Neutrophil (primary cell): ENCODE measurements at regions not wholly inside any gene's neighbourhood (a gene's known extent, or its start where the extent isn't known, plus 50 kb on each side); places are given as distances from the start of the nearest gene placed in this dataset.

Experiments
- H3K27ac ChIP-seq: fragments of 200-600 bp; sonication (generic); 2 replicates; pipeline ENCODE4 v1.5.1; 2016; ENCODE audit warnings: mild to moderate bottlenecking, moderate library complexity
- H3K27me3 ChIP-seq: fragments of 200-600 bp; sonication (generic); 2 replicates; pipeline ENCODE4 v1.6.0; 2016; ENCODE audit warnings: mild to moderate bottlenecking
- H3K36me3 ChIP-seq: fragments of 200-600 bp; sonication (generic); 2 replicates; pipeline ENCODE4 v1.5.1; 2017
- H3K4me1 ChIP-seq, 2 experiments: fragments of 200-600 bp in 1 of 2; sonication (generic) in 1 of 2; 1 replicate in 1 of 2; 2 replicates in 1 of 2; pipeline versions ENCODE4 v1.5.1 to v1.6.1; 2013 to 2016; ENCODE audit warnings: low read depth in 1 of 2, low read length in 1 of 2, mild to moderate bottlenecking in 1 of 2, moderate library complexity in 1 of 2; ENCODE audit not compliant: control insufficient read depth in 1 of 2, insufficient read depth in 1 of 2
- H3K4me3 ChIP-seq, 2 experiments: fragments of 200-600 bp in 1 of 2; sonication (generic) in 1 of 2; 1 replicate in 1 of 2; 2 replicates in 1 of 2; pipeline ENCODE4 v1.5.1; 2013 to 2016; ENCODE audit warnings: low read depth in 1 of 2, low read length in 1 of 2, mild to moderate bottlenecking in 1 of 2, moderate library complexity in 1 of 2
- H3K9me3 ChIP-seq: fragments of 200-600 bp; sonication (generic); 2 replicates; pipeline ENCODE4 v1.5.1; 2016
- CTCF ChIP-seq: fragments of 200-600 bp; sonication (generic); IDR thresholded peaks from 2 replicates; pipeline ENCODE4 v1.5.1; 2016; ENCODE audit warnings: antibody characterized with exemption

DNA sequence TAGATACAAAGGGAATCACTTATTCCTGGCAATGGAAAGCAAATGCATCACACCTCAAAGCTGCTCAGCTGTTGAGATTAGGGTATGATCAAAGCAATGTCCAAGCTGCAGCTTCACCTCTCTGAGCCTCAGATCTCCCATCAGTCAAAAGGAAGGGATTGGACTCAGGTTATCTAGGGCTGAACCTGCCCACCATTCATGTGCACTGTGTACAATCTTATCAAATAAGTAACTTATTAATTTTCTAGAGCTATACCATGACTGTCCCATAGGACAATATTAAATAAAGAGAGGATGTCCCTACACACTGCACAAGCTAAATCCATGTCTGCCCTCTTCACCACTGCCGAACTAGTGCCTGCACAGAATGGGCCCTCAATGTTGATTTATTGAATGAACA, 127.0 kb downstream of the HSD17B3 start:
- Histone ChIP-seq H3K9me3 (no peaks in the 10 kb centered on the region), H3K36me3 (no peaks in the 10 kb centered on the region), H3K4me3 (no peak overlapping the region), H3K4me1 (no peaks in the 10 kb centered on the region), H3K27me3 (peaks cover 25% of the 10 kb centered on the region), H3K27ac (no peak overlapping the region)
- TF ChIP-seq CTCF: no peak

GRCh38 chr9:96174371-96174770, 127.6 kb downstream of the HSD17B3 start:
- no peaks in the 10 kb centered on the region for H3K9me3 ChIP-seq
- no peak overlapping the region for H3K27ac ChIP-seq
- peaks cover 25% of the 10 kb centered on the region for H3K27me3 ChIP-seq
- H3K36me3 ChIP-seq: no peaks in the 10 kb centered on the region
- TF ChIP-seq CTCF: no peak
- no peak overlapping the region for H3K4me3 ChIP-seq
- H3K4me1 ChIP-seq: no peaks in the 10 kb centered on the region

DNA sequence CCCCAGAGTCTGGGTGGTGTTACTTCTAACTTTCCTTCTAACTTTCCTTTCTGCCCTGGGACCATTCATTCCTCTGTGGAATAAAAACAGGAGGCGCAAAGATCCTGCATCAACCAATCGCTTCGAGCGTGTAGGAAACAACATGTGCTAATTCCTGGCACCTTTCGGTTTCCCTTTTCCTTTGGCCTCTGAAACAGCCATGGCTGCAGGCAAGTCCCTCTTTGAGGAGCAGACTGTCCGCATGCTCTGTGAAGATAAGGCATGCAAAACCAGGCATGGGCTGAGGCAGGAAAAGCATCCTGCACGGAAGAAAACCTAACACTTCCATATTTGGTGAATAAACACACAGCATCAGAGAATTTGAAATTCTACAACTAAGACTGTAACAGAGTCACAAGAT, 128.3 kb downstream of the HSD17B3 start:
- H3K27ac ChIP-seq: no peak overlapping the region
- no peaks in the 10 kb centered on the region for H3K4me1 ChIP-seq
- no peak overlapping the region for H3K4me3 ChIP-seq
- no peak for TF ChIP-seq CTCF
- no peaks in the 10 kb centered on the region for H3K9me3 ChIP-seq
- peaks cover 25% of the 10 kb centered on the region for H3K27me3 ChIP-seq
- no peaks in the 10 kb centered on the region for H3K36me3 ChIP-seq

- no peak overlapping the region for H3K27ac ChIP-seq
- TF ChIP-seq CTCF: no peak
- no peak overlapping the region for H3K4me3 ChIP-seq
- H3K27me3 ChIP-seq: peaks cover 25% of the 10 kb centered on the region
- no peaks in the 10 kb centered on the region for H3K4me1 ChIP-seq
- no peaks in the 10 kb centered on the region for H3K9me3 ChIP-seq
- no peaks in the 10 kb centered on the region for H3K36me3 ChIP-seq
These were observed 129.2 kb downstream of the HSD17B3 start for GRCh38 chr9:96172797-96173196.

- H3K9me3 ChIP-seq: no peaks in the 10 kb centered on the region
- no peaks in the 10 kb centered on the region for H3K36me3 ChIP-seq
- no peak overlapping the region for H3K27ac ChIP-seq
- no peaks in the 10 kb centered on the region for H3K4me1 ChIP-seq
- H3K4me3 ChIP-seq: no peak overlapping the region
- H3K27me3 ChIP-seq: peaks cover 20% of the 10 kb centered on the region
- TF ChIP-seq CTCF: no peak
These were observed 130.2 kb downstream of the HSD17B3 start for GRCh38 chr9:96171728-96172127.

DNA sequence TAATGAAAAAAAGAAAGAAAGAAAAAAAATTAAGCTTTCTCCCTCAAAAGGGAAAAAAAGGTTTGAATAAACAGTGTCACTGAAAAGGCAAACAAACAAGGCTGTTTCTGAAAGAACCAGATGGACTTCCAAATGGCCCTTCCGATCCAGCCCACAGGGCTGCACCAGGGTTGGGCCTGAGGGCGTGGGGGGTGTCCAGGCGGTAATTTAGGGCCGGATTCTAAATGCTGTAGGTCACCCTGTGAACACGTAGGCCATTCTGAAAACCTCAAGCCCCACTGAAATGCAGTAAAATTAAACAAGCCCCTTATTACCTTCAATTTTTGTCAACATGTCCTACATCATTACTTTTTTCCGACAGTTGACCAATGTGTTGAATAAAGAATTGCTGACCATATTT, 132.1 kb downstream of the HSD17B3 start:
- H3K27ac ChIP-seq: no peak overlapping the region
- no peak overlapping the region for H3K4me3 ChIP-seq
- no peaks in the 10 kb centered on the region for H3K9me3 ChIP-seq
- TF ChIP-seq CTCF: no peak
- H3K4me1 ChIP-seq: no peaks in the 10 kb centered on the region
- no peaks in the 10 kb centered on the region for H3K36me3 ChIP-seq
- H3K27me3 ChIP-seq: peaks cover 7% of the 10 kb centered on the region
